ENCODE measurements at regions not wholly inside any gene's neighbourhood (a gene's known extent, or its start where the extent isn't known, plus 50 kb on each side); places are given as distances from the start of the nearest gene placed in this dataset.

GRCh38 chr4:159682996-159683395 lies 580.1 kb downstream of the RAPGEF2 start:
- TF ChIP-seq CTCF (IDR thresholded peaks at IDR 0.05), result no peak

- TF ChIP-seq CTCF (IDR thresholded peaks at IDR 0.05), result no peak
Measured at GRCh38 chr4:159684061-159684460, 581.2 kb downstream of the RAPGEF2 start.

DNA sequence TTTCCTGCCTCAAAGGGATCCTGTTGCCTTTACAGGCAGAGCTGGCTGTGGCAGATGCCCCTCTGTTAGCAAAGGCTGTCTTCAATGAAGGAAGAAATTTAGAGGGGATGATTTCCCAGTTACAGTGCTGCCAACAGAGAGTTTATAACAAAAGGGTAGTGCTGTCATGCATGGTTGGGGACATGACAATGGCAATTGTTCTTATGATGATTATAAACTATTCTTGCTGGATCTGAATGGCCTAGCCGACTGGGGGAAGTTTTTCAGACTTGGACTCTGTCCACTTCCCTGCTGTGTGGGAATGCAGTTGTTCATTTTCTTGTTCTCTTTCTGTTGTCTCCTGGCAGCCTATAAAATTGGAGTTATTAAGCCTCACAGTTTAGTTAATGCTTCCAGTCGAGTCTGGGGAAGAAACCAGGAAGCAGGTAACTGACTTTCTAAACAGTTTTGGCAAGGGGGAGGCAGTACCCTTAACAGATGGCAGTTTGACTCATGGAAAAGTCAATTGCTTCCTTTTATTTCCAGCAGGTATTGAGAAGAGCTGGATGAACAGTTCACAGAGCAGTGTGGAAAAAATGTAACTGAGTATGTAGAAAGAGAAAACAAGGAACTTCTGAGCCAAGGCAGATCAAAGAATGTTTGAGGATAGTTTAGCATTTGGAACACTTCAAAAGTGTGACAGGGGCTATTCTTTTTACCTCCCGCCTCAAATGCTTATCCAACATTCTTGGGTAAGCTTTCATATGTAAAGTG lies 582.6 kb downstream of the RAPGEF2 start:
- no peak for TF ChIP-seq CTCF (IDR thresholded peaks at IDR 0.05)

- no peak for TF ChIP-seq CTCF (IDR thresholded peaks at IDR 0.05)
Measured at GRCh38 chr4:159689526-159689925, 586.6 kb downstream of the RAPGEF2 start.

DNA sequence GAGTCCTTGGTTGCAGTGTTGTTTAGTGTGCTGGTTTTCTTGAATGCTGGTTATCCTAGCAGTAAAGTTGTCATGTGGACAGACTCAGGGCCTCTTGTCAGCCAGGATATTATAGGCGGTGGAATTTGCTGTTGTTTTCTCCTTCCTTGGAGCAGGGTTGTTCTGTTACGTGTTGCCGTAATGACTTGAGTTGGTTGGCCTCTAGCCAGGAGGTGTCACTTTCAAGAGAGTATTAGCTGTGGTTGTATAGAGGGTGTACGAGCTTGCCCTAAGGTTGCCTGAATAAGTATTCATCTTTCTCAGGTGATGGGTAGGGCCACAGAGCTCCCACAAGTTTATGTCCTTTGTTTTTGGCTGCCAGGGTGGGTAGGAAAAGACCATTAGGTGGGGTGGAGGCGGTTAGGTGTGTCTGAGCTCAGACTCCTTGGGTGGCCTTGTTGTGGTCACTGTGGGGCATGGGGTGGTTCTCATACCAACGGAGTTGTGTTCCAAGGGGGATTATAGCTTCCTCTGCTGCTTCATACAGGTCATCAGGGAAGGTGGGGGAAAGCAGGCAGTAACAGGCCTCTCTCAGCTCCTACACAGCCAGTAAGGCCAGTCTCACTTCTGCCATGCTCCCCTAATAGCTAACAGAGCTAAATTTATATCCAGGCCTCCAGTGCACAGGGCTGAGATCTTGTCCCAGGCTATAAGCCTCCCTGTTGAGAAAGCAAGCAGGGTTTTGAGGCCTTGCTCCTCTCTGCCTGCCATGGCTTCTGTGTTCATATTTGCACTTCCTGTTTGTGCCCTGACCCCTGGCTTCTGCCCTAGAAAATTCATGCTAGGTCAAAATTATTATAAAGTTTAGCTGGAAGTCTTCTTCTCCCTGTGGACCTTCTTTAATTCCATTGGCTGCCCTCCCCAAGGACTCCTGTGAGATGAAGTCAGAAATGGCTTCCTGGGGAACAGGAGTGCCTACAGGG lies 594.7 kb downstream of the RAPGEF2 start:
- TF ChIP-seq CTCF (IDR thresholded peaks at IDR 0.05), result no peak

DNA sequence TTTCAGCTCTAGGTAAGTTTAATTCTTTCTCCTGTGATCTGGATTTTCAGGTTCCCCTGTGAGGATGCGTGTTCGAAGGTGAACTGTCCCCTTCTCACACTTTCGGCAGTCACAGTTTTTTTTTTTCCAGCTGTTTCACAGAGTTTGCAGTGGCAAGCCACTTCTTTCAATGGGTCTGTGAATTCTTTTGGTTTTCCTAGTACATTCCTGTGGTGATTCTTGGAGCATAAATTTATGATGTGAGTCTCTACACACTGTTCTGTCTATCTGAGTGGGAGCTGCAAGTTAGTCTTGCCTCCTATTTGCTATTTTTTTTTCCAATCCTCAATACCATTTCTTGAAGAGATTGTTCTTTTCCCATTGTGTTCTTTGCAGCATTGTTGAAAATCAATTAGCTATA lies 595.5 kb downstream of the RAPGEF2 start:
- no peak for TF ChIP-seq CTCF (IDR thresholded peaks at IDR 0.05)

GRCh38 chr4:159702200-159702599 lies 599.3 kb downstream of the RAPGEF2 start:
- no peak for TF ChIP-seq CTCF (IDR thresholded peaks at IDR 0.05)
